ENCODE measurements at regions not wholly inside any gene's neighbourhood (a gene's known extent, or its start where the extent isn't known, plus 50 kb on each side); places are given as distances from the start of the nearest gene placed in this dataset.

GRCh38 chr4:125434136-125434535 lies 119.4 kb downstream of the FAT4 start:
- H3K36me3 ChIP-seq (ENCODE audit: control insufficient read depth in 4 of 4, insufficient read depth in 3 of 4, low read depth in 1 of 4, low read length in 3 of 4), result no peaks in the 10 kb centered on the region
- no peak for DNase-seq (ENCODE audit: low spot score)
- H3K4me1 ChIP-seq (ENCODE audit: control insufficient read depth in 4 of 4, insufficient read depth in 4 of 4, low read length in 3 of 4), result no peaks in the 10 kb centered on the region
- H3K9me3 ChIP-seq (ENCODE audit: control insufficient read depth in 4 of 4, low read length in 3 of 4), result no peaks in the 10 kb centered on the region
- H3K4me3 ChIP-seq (ENCODE audit: low read depth in 1 of 3, low read length in 3 of 3), result no peak overlapping the region
- 92% methylated on average over 3 of the region's 3 CpGs for WGBS
- TF ChIP-seq FOXA2 (IDR thresholded peaks at IDR 0.05), result no peak
- H3K27me3 ChIP-seq (ENCODE audit: control insufficient read depth in 4 of 4, insufficient read depth in 4 of 4, low read length in 3 of 4), result no peaks in the 10 kb centered on the region
- H3K27ac ChIP-seq (ENCODE audit: low read depth in 1 of 2, low read length in 2 of 2), result no peak overlapping the region
- no peak overlapping the region for H3K9ac ChIP-seq (ENCODE audit: low read depth in 1 of 2, low read length in 2 of 2)

- Histone ChIP-seq H3K27me3 (ENCODE audit: control insufficient read depth in 4 of 4, insufficient read depth in 4 of 4, low read length in 3 of 4) (no peaks in the 10 kb centered on the region), H3K27ac (ENCODE audit: low read depth in 1 of 2, low read length in 2 of 2) (no peak overlapping the region), H3K9me3 (ENCODE audit: control insufficient read depth in 4 of 4, low read length in 3 of 4) (no peaks in the 10 kb centered on the region), H3K9ac (ENCODE audit: low read depth in 1 of 2, low read length in 2 of 2) (no peak overlapping the region), H3K4me3 (ENCODE audit: low read depth in 1 of 3, low read length in 3 of 3) (no peak overlapping the region), H3K4me1 (ENCODE audit: control insufficient read depth in 4 of 4, insufficient read depth in 4 of 4, low read length in 3 of 4) (no peaks in the 10 kb centered on the region), H3K36me3 (ENCODE audit: control insufficient read depth in 4 of 4, insufficient read depth in 3 of 4, low read depth in 1 of 4, low read length in 3 of 4) (no peaks in the 10 kb centered on the region)
- DNase-seq (ENCODE audit: low spot score), result no peak
- WGBS, result 92% methylated on average over 1 of the region's 1 CpG
- TF ChIP-seq, protein P1, sequence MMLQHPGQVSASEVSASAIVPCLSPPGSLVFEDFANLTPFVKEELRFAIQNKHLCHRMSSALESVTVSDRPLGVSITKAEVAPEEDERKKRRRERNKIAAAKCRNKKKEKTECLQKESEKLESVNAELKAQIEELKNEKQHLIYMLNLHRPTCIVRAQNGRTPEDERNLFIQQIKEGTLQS (IDR thresholded peaks at IDR 0.05), result no peak
- TF ChIP-seq HNF4G (IDR thresholded peaks at IDR 0.05), result no peak
- no peak for TF ChIP-seq RAD21 (IDR thresholded peaks at IDR 0.05)
- TF ChIP-seq GABPA (IDR thresholded peaks at IDR 0.05 in 1 of 2, conservative IDR thresholded peaks at IDR 0.05 in 1 of 2), result no peak
- no peak for TF ChIP-seq FOXA1 (IDR thresholded peaks at IDR 0.05)
- TF ChIP-seq SP1 (IDR thresholded peaks at IDR 0.05), result no peak
- TF ChIP-seq RXRA (IDR thresholded peaks at IDR 0.05), result no peak
- TF ChIP-seq EGR1 (IDR thresholded peaks at IDR 0.05; ENCODE audit: low read depth in 2 of 2), result no peak
- no peak for TF ChIP-seq NR2F2 (IDR thresholded peaks at IDR 0.05)
- no peak for TF ChIP-seq TAF1 (conservative IDR thresholded peaks at IDR 0.05)
- TF ChIP-seq YY1 (IDR thresholded peaks at IDR 0.05), result no peak
- TF ChIP-seq, protein P2, sequence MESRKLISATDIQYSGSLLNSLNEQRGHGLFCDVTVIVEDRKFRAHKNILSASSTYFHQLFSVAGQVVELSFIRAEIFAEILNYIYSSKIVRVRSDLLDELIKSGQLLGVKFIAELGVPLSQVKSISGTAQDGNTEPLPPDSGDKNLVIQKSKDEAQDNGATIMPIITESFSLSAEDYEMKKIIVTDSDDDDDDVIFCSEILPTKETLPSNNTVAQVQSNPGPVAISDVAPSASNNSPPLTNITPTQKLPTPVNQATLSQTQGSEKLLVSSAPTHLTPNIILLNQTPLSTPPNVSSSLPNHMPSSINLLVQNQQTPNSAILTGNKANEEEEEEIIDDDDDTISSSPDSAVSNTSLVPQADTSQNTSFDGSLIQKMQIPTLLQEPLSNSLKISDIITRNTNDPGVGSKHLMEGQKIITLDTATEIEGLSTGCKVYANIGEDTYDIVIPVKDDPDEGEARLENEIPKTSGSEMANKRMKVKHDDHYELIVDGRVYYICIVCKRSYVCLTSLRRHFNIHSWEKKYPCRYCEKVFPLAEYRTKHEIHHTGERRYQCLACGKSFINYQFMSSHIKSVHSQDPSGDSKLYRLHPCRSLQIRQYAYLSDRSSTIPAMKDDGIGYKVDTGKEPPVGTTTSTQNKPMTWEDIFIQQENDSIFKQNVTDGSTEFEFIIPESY (IDR thresholded peaks at IDR 0.05), result no peak
- TF ChIP-seq REST (IDR thresholded peaks at IDR 0.05), result no peak
Measured at GRCh38 chr4:125440814-125441213, 126.1 kb downstream of the FAT4 start.

GRCh38 chr4:125444166-125444565 lies 129.4 kb downstream of the FAT4 start:
- TF ChIP-seq YY1 (IDR thresholded peaks at IDR 0.05), result no peak
- TF ChIP-seq, protein P3, sequence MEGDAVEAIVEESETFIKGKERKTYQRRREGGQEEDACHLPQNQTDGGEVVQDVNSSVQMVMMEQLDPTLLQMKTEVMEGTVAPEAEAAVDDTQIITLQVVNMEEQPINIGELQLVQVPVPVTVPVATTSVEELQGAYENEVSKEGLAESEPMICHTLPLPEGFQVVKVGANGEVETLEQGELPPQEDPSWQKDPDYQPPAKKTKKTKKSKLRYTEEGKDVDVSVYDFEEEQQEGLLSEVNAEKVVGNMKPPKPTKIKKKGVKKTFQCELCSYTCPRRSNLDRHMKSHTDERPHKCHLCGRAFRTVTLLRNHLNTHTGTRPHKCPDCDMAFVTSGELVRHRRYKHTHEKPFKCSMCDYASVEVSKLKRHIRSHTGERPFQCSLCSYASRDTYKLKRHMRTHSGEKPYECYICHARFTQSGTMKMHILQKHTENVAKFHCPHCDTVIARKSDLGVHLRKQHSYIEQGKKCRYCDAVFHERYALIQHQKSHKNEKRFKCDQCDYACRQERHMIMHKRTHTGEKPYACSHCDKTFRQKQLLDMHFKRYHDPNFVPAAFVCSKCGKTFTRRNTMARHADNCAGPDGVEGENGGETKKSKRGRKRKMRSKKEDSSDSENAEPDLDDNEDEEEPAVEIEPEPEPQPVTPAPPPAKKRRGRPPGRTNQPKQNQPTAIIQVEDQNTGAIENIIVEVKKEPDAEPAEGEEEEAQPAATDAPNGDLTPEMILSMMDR (IDR thresholded peaks at IDR 0.05; ENCODE audit: low read depth, low read length, missing input control), result no peak
- no peak for TF ChIP-seq EGR1 (IDR thresholded peaks at IDR 0.05; ENCODE audit: low read depth in 2 of 2)
- no peak for TF ChIP-seq NR2F2 (IDR thresholded peaks at IDR 0.05)
- TF ChIP-seq, protein P1 (IDR thresholded peaks at IDR 0.05), result no peak
- no peak for TF ChIP-seq RAD21 (IDR thresholded peaks at IDR 0.05)
- Histone ChIP-seq H3K27ac (ENCODE audit: low read depth in 1 of 2, low read length in 2 of 2) (no peak overlapping the region), H3K9me3 (ENCODE audit: control insufficient read depth in 4 of 4, low read length in 3 of 4) (no peaks in the 10 kb centered on the region), H3K4me1 (ENCODE audit: control insufficient read depth in 4 of 4, insufficient read depth in 4 of 4, low read length in 3 of 4) (no peaks in the 10 kb centered on the region), H3K9ac (ENCODE audit: low read depth in 1 of 2, low read length in 2 of 2) (no peak overlapping the region), H3K36me3 (ENCODE audit: control insufficient read depth in 4 of 4, insufficient read depth in 3 of 4, low read depth in 1 of 4, low read length in 3 of 4) (no peaks in the 10 kb centered on the region), H3K27me3 (ENCODE audit: control insufficient read depth in 4 of 4, insufficient read depth in 4 of 4, low read length in 3 of 4) (no peaks in the 10 kb centered on the region), H3K4me3 (ENCODE audit: low read depth in 1 of 3, low read length in 3 of 3) (no peak overlapping the region)
- 87% methylated on average over 1 of the region's 1 CpG for WGBS
- no peak for DNase-seq (ENCODE audit: low spot score)
